ENCODE measurements at regions not wholly inside any gene's neighbourhood (a gene's known extent, or its start where the extent isn't known, plus 50 kb on each side); places are given as distances from the start of the nearest gene placed in this dataset.

- ChIA-PET POLR2A (no interaction called here), CTCF (interaction anchor here (0.6 kb wide), 1 partner anchor 415 kb away, joined by 3 read pairs; no protein-coding TSS in a partner anchor)
- no peaks in the 10 kb centered on the region for H3K9me3 ChIP-seq (ENCODE audit: control insufficient read depth, insufficient read depth, low read depth, low read length)
- TF ChIP-seq KLF1 (tag by site-specific recombination; IDR thresholded peaks at IDR 0.05), result no peak
- no peak for TF ChIP-seq ZNF26 (tag by site-specific recombination; IDR thresholded peaks at IDR 0.05)
- TF ChIP-seq ZNF48 (tag by site-specific recombination; IDR thresholded peaks at IDR 0.05), result no peak
- TF ChIP-seq ZIC2 (tag by site-specific recombination; IDR thresholded peaks at IDR 0.05), result no peak
- no peak for TF ChIP-seq ZNF670 (tag by site-specific recombination; IDR thresholded peaks at IDR 0.05; ENCODE audit: low read depth)
- no peak for TF ChIP-seq SALL2 (tag by site-specific recombination; IDR thresholded peaks at IDR 0.05; ENCODE audit: borderline replicate concordance)
- no peak for TF ChIP-seq ZNF704 (tag by site-specific recombination; IDR thresholded peaks at IDR 0.05)
- no peak overlapping the region for H3K4me3 ChIP-seq (ENCODE audit: low read depth, low read length)
- H3K27ac ChIP-seq (ENCODE audit: extremely low read depth, low read depth, low read length), result no peak overlapping the region
- H3K4me1 ChIP-seq (ENCODE audit: control insufficient read depth, insufficient read depth, low read length), result no peaks in the 10 kb centered on the region
- H3K36me3 ChIP-seq (ENCODE audit: control insufficient read depth in 2 of 2, insufficient read depth in 1 of 2, low read length in 2 of 2), result no peaks in the 10 kb centered on the region
Observed at GRCh38 chr13:88426661-88427060, 755.5 kb downstream of the SLITRK5 start.

- no peak overlapping the region for H3K4me3 ChIP-seq (ENCODE audit: low read depth, low read length)
- CTCF ChIA-PET, result no interaction called here
- POLR2A ChIA-PET, result no interaction called here
- H3K27ac ChIP-seq (ENCODE audit: extremely low read depth, low read depth, low read length), result no peak overlapping the region
- TF ChIP-seq TRIM28 (IDR thresholded peaks at IDR 0.05; ENCODE audit: borderline replicate concordance, low read length) (0 out of 2 replicates have a peak, but pooled peaks have one; percentile 67), TCF7L2 (IDR thresholded peaks at IDR 0.05; ENCODE audit: borderline replicate concordance, low read depth, low read length) (0 out of 2 replicates have a peak, but pooled peaks have one; percentile 69), ZNF645 (tag by site-specific recombination; IDR thresholded peaks at IDR 0.05) (no peak), IKZF3 (tag by site-specific recombination; IDR thresholded peaks at IDR 0.05) (no peak), ZNF121 (tag by site-specific recombination; IDR thresholded peaks at IDR 0.05) (no peak)
- no peaks in the 10 kb centered on the region for H3K4me1 ChIP-seq (ENCODE audit: control insufficient read depth, insufficient read depth, low read length)
- no peaks in the 10 kb centered on the region for H3K9me3 ChIP-seq (ENCODE audit: control insufficient read depth, insufficient read depth, low read depth, low read length)
- no peaks in the 10 kb centered on the region for H3K36me3 ChIP-seq (ENCODE audit: control insufficient read depth in 2 of 2, insufficient read depth in 1 of 2, low read length in 2 of 2)
Observed at GRCh38 chr13:88429862-88430261, 758.7 kb downstream of the SLITRK5 start.

- Histone ChIP-seq H3K4me1 (ENCODE audit: control insufficient read depth, insufficient read depth, low read length) (no peaks in the 10 kb centered on the region), H3K36me3 (ENCODE audit: control insufficient read depth in 2 of 2, insufficient read depth in 1 of 2, low read length in 2 of 2) (no peaks in the 10 kb centered on the region), H3K9me3 (ENCODE audit: control insufficient read depth, insufficient read depth, low read depth, low read length) (no peaks in the 10 kb centered on the region), H3K27ac (ENCODE audit: extremely low read depth, low read depth, low read length) (no peak overlapping the region), H3K4me3 (ENCODE audit: low read depth, low read length) (no peak overlapping the region)
- ChIA-PET CTCF (no interaction called here), POLR2A (no interaction called here)
- TF ChIP-seq TRIM28 (IDR thresholded peaks at IDR 0.05; ENCODE audit: borderline replicate concordance, low read length), result peak; percentile 74; the same call in 1 of the 2 replicates
- TF ChIP-seq ZNF548 (tag by site-specific recombination; IDR thresholded peaks at IDR 0.05), result no peak
- TF ChIP-seq ZNF175 (tag by site-specific recombination; IDR thresholded peaks at IDR 0.05), result no peak
- TF ChIP-seq SETDB1 (IDR thresholded peaks at IDR 0.05; ENCODE audit: insufficient read length, low read length), result peak; percentile 66
- no peak for TF ChIP-seq ZNF335 (tag by site-specific recombination; conservative IDR thresholded peaks at IDR 0.05)
- no peak for TF ChIP-seq PRDM2 (tag by site-specific recombination; IDR thresholded peaks at IDR 0.05; ENCODE audit: borderline replicate concordance)
- no peak for TF ChIP-seq ZIC2 (tag by site-specific recombination; IDR thresholded peaks at IDR 0.05)
- no peak for TF ChIP-seq ZNF132 (tag by site-specific recombination; IDR thresholded peaks at IDR 0.05; ENCODE audit: borderline replicate concordance)
- TF ChIP-seq ZBTB44 (tag by site-specific recombination; IDR thresholded peaks at IDR 0.05), result no peak
Observed at GRCh38 chr13:88434953-88435352, 763.8 kb downstream of the SLITRK5 start.

Measured in HEK293 (cell line).